ENCODE measurements at regions not wholly inside any gene's neighbourhood (a gene's known extent, or its start where the extent isn't known, plus 50 kb on each side); places are given as distances from the start of the nearest gene placed in this dataset.
"Not testable (repeated sequence)": the region's sequence is repeated elsewhere in the genome, so short reads cannot be mapped to it uniquely, and the experiment has no call there.

GRCh38 chr17:45605751-45606150, 115.2 kb upstream of the PLEKHM1 start:
- not testable (repeated sequence) for TF ChIP-seq CTCF (IDR thresholded peaks at IDR 0.05); EZH2 (IDR thresholded peaks at IDR 0.05; ENCODE audit: borderline replicate concordance, insufficient read depth, low read depth, low read length, poor library complexity, severe bottlenecking)
